ENCODE measurements at regions not wholly inside any gene's neighbourhood (a gene's known extent, or its start where the extent isn't known, plus 50 kb on each side); places are given as distances from the start of the nearest gene placed in this dataset.

GRCh38 chr6:160882791-160883279 is 108.7 kb upstream of the MAP3K4 start:
- TF ChIP-seq POLR2AphosphoS5 (IDR thresholded peaks at IDR 0.05; ENCODE audit: insufficient read depth, low read depth, low read length) (no peak), CTCF (IDR thresholded peaks at IDR 0.05; ENCODE audit: extremely low read depth in 1 of 2, insufficient read depth in 1 of 2, low read depth in 1 of 2, low read length in 2 of 2) (no peak), GATA2 (IDR thresholded peaks at IDR 0.05; ENCODE audit: insufficient read depth, insufficient read length, low read depth, low read length) (no peak), JUN (IDR thresholded peaks at IDR 0.05; ENCODE audit: borderline replicate concordance, insufficient read depth, insufficient read length, low read depth) (no peak), POLR2A (IDR thresholded peaks at IDR 0.05; ENCODE audit: low read depth, low read length) (no peak), MYC (IDR thresholded peaks at IDR 0.05; ENCODE audit: low read depth, low read length) (no peak)

Data from endothelial cell of umbilical vein (primary cell).